A549 (cell line): ENCODE measurements at regions not wholly inside any gene's neighbourhood (a gene's known extent, or its start where the extent isn't known, plus 50 kb on each side); places are given as distances from the start of the nearest gene placed in this dataset.

ENCODE experiments used
- ATAC-seq, 2 experiments: fragments of 200-7000 bp in 1 of 2; fragments of >200 bp in 1 of 2; cut with Nextera tagmentation in 1 of 2; cut with Tn5 transposase in 1 of 2; 3 replicates each; pipeline versions ENCODE4 v1.8.0 to v1.9.1; 2018 to 2020; ENCODE audit warnings: mild to moderate bottlenecking in 1 of 2, moderate library complexity in 1 of 2
- CTCF ChIA-PET: fragments of 300-600 bp; sonication (Branson Sonifier 250); formaldehyde crosslinking; extraction: SDS; loops from one replicate; lab custom pipeline; 2021; ENCODE audit warnings: antibody characterized with exemption, inconsistent platforms; lab: Yijun Ruan, JAX
- POLR2A ChIA-PET: fragments of 350-600 bp; formaldehyde crosslinking; extraction: SDS; loops from one replicate; lab custom pipeline; 2021; ENCODE audit warnings: antibody characterized with exemption, inconsistent platforms; lab: Yijun Ruan, JAX
- DNase-seq, 2 experiments: peaks; one replicate each; pipeline versions ENCODE4 v3.0.0 to v3.0.0-alpha.2; 2011 to 2016; ENCODE audit warnings: low read depth in 1 of 2, low spot score in 1 of 2
- FAIRE-seq: peaks from 2 replicates; lab custom pipeline; 2011; peaks lifted over from hg19 to GRCh38; lab: Jason Lieb, UNC
- H3K27ac ChIP-seq, 2 experiments: fragments of >200 bp; sonication (Bioruptor Twin); formaldehyde crosslinking; 3 replicates each; pipeline ENCODE4 v1.5.1; 2016 to 2017
- H3K4me1 ChIP-seq: fragments of >200 bp; sonication (Bioruptor Twin); formaldehyde crosslinking; 3 replicates; pipeline ENCODE4 v1.6.1; 2016
- H3K4me2 ChIP-seq: fragments of >200 bp; sonication (Bioruptor Twin); formaldehyde crosslinking; 3 replicates; pipeline ENCODE4 v1.6.1; 2016
- H3K4me3 ChIP-seq: fragments of >200 bp; sonication (Bioruptor Twin); formaldehyde crosslinking; 3 replicates; pipeline ENCODE4 v1.5.1; 2016
- H3K9me3 ChIP-seq: fragments of >200 bp; sonication (Bioruptor Twin); formaldehyde crosslinking; 3 replicates; pipeline ENCODE4 v1.6.1; 2016
- BCL3 ChIP-seq: fragments of >200 bp; sonication (Bioruptor Twin); formaldehyde crosslinking; IDR thresholded peaks from 3 replicates; pipeline ENCODE4 v1.6.1; 2016
- BHLHE40 ChIP-seq: IDR thresholded peaks from 2 replicates; pipeline ENCODE4 v1.6.1; 2012; ENCODE audit warnings: low read depth, low read length, inconsistent platforms
- CBX2 ChIP-seq: fragments of 200-600 bp; sonication (generic); IDR thresholded peaks from 2 replicates; pipeline ENCODE4 v1.6.1; 2016; ENCODE audit warnings: low read depth, mild to moderate bottlenecking, borderline replicate concordance
- CEBPB ChIP-seq, 2 experiments: fragments of >200 bp in 1 of 2; sonication (Bioruptor Twin) in 1 of 2; formaldehyde crosslinking in 1 of 2; IDR thresholded peaks; 2 replicates each; pipeline ENCODE4 v1.6.1; 2012 to 2016
- CHD2 ChIP-seq: fragments of 150-350 bp; IDR thresholded peaks from 2 replicates; pipeline ENCODE4 v1.6.1; 2014; ENCODE audit warnings: low read length; ENCODE audit not compliant: partially characterized antibody
- CTCF ChIP-seq: fragments of >200 bp; sonication (Bioruptor Twin); formaldehyde crosslinking; IDR thresholded peaks from 3 replicates; pipeline ENCODE4 v1.5.1; 2016
- EHF ChIP-seq: fragments of 250-450 bp; sonication (Bioruptor Pico); IDR thresholded peaks from 2 replicates; pipeline ENCODE4 v1.5.0; 2020; ENCODE audit warnings: mild to moderate bottlenecking
- ESRRA ChIP-seq: fragments of 150-350 bp; IDR thresholded peaks from 2 replicates; pipeline ENCODE4 v1.6.1; 2014; ENCODE audit warnings: mild to moderate bottlenecking, low read length, borderline replicate concordance
- FOSB ChIP-seq: fragments of 250-450 bp; sonication (Bioruptor Pico); IDR thresholded peaks from 2 replicates; pipeline ENCODE4 v1.5.0; 2020; ENCODE audit warnings: mild to moderate bottlenecking, moderate library complexity
- GATA3 ChIP-seq: IDR thresholded peaks from 2 replicates; pipeline ENCODE4 v1.6.1; 2012; ENCODE audit warnings: borderline replicate concordance
- HDAC2 ChIP-seq: fragments of 200-600 bp; sonication (generic); IDR thresholded peaks from 2 replicates; pipeline ENCODE4 v1.6.1; 2016
- HES2 ChIP-seq: fragments of >200 bp; sonication (Bioruptor Twin); formaldehyde crosslinking; IDR thresholded peaks from 2 replicates; pipeline ENCODE4 v1.6.1; 2016
- HEYL ChIP-seq: fragments of 250-450 bp; sonication (Bioruptor Pico); IDR thresholded peaks from 2 replicates; pipeline ENCODE4 v1.8.0; 2021; ENCODE audit warnings: mild to moderate bottlenecking, moderate library complexity
- HOXA7 ChIP-seq: fragments of 250-450 bp; sonication (Bioruptor Pico); IDR thresholded peaks from 2 replicates; pipeline ENCODE4 v1.5.0; 2020; ENCODE audit warnings: mild to moderate bottlenecking, moderate library complexity
- KDM5A ChIP-seq: fragments of 200-600 bp; sonication (generic); IDR thresholded peaks from 2 replicates; pipeline ENCODE4 v1.6.1; 2016; ENCODE audit warnings: antibody characterized with exemption, mild to moderate bottlenecking
- MAFK ChIP-seq: fragments of 450-650 bp; IDR thresholded peaks from 2 replicates; pipeline ENCODE4 v1.6.1; 2014; ENCODE audit not compliant: partially characterized antibody
- MYC ChIP-seq: IDR thresholded peaks from 2 replicates; pipeline ENCODE4 v1.6.1; 2012; ENCODE audit warnings: mild to moderate bottlenecking, inconsistent platforms, low read length, improper control_type of control experiment, borderline replicate concordance
- NPAS2 ChIP-seq: fragments of 250-450 bp; sonication (Bioruptor Pico); IDR thresholded peaks from 2 replicates; pipeline ENCODE4 v1.8.0; 2022; ENCODE audit warnings: mild to moderate bottlenecking, moderate library complexity, borderline replicate concordance
- NR3C1 ChIP-seq: fragments of >200 bp; sonication (Bioruptor Twin); formaldehyde crosslinking; IDR thresholded peaks from 3 replicates; pipeline ENCODE4 v1.6.1; 2017
- POLR2AphosphoS2 ChIP-seq: conservative IDR thresholded peaks from 2 replicates; pipeline ENCODE4 v1.6.1; 2012; ENCODE audit warnings: low read length, improper control_type of control experiment, inconsistent platforms
- RAD21 ChIP-seq, 2 experiments: fragments of >200 bp in 1 of 2; sonication (Bioruptor Twin) in 1 of 2; formaldehyde crosslinking in 1 of 2; IDR thresholded peaks in 1 of 2; conservative IDR thresholded peaks in 1 of 2; 2 replicates in 1 of 2; 3 replicates in 1 of 2; pipeline ENCODE4 v1.6.1; 2012 to 2018; ENCODE audit warnings: inconsistent platforms in 1 of 2
- REST ChIP-seq: fragments of 200-600 bp; sonication (generic); IDR thresholded peaks from 2 replicates; pipeline ENCODE4 v1.6.1; 2016; ENCODE audit warnings: antibody characterized with exemption, mild to moderate bottlenecking, moderate library complexity
- RFX5 ChIP-seq: fragments of 450-650 bp; IDR thresholded peaks from 2 replicates; pipeline ENCODE4 v1.7.1; 2014; ENCODE audit warnings: antibody characterized with exemption, mild to moderate bottlenecking, moderate library complexity
- SREBF2 ChIP-seq: fragments of 450-650 bp; IDR thresholded peaks from 2 replicates; pipeline ENCODE4 v1.6.1; 2014; ENCODE audit warnings: mild to moderate bottlenecking, moderate library complexity
- TFCP2L1 ChIP-seq: fragments of 250-450 bp; sonication (Bioruptor Pico); IDR thresholded peaks from 2 replicates; pipeline ENCODE4 v1.5.0; 2021; ENCODE audit warnings: mild to moderate bottlenecking
- ZFP36 ChIP-seq: fragments of 450-650 bp; IDR thresholded peaks from 2 replicates; pipeline ENCODE4 v1.6.1; 2014; ENCODE audit warnings: borderline replicate concordance; ENCODE audit not compliant: partially characterized antibody
- WGBS: methylation state at CpG from one replicate; pipeline ENCODE4 v1.1.6; 2017; ENCODE audit errors: missing lambda C conversion rate; 5-methylcytosine and 5-hydroxymethylcytosine counted together
- TF ChIP-seq, protein P1 (sequence below): fragments of 250-450 bp; sonication (Bioruptor Pico); IDR thresholded peaks from 2 replicates; pipeline ENCODE4 v1.5.0; 2021; ENCODE audit warnings: mild to moderate bottlenecking, moderate library complexity, borderline replicate concordance
- TF ChIP-seq, protein P2 (sequence below): fragments of 150-350 bp; IDR thresholded peaks from 2 replicates; pipeline ENCODE4 v1.6.1; 2014; ENCODE audit warnings: low read depth, mild to moderate bottlenecking, low read length

DNA sequence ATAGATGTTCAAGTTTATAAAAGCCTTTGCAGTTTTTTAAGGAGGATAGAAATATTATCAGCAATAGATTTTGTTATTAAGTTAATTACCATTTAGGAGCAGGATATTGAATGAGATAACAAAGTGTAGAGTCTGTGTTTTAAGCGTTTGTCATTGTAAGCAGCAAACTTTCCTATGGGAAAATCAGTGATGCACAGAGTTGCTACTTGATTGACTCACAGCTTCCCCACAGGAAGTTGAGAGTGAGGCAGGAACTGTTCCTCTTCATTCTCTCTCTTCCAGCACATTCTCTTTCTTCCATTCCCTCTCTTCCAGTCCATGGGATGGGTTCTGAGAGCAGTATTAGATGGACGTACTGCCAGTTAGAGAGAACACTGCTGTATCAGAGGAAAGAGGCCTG lies 867.7 kb upstream of the AGA start:
- POLR2A ChIA-PET, result no interaction called here
- Histone ChIP-seq H3K4me1 (no peaks in the 10 kb centered on the region), H3K9me3 (no peaks in the 10 kb centered on the region), H3K27ac (no peak overlapping the region), H3K4me3 (no peak overlapping the region), H3K4me2 (no peak overlapping the region)
- WGBS, result 24% methylated on average over 2 of the region's 2 CpGs
- DNase-seq, result no peak
- FAIRE-seq, result no peak
- no peak for ATAC-seq
- TF ChIP-seq ESRRA (no peak), REST (no peak), MYC (no peak), RAD21 (conservative IDR thresholded peaks at IDR 0.05 in 1 of 2, IDR thresholded peaks at IDR 0.05 in 1 of 2) (no peak), CHD2 (no peak), CTCF (no peak), FOSB (CRISPR knock-in tag) (no peak), RFX5 (no peak), NR3C1 (no peak), HDAC2 (no peak), ZFP36 (no peak), CEBPB (IDR thresholded peaks at IDR 0.05) (no peak), HEYL (CRISPR knock-in tag) (no peak), NPAS2 (CRISPR knock-in tag) (no peak), BCL3 (no peak), BHLHE40 (no peak), HES2 (no peak), KDM5A (no peak), EHF (CRISPR knock-in tag) (no peak)
- CTCF ChIA-PET, result no interaction called here

DNA sequence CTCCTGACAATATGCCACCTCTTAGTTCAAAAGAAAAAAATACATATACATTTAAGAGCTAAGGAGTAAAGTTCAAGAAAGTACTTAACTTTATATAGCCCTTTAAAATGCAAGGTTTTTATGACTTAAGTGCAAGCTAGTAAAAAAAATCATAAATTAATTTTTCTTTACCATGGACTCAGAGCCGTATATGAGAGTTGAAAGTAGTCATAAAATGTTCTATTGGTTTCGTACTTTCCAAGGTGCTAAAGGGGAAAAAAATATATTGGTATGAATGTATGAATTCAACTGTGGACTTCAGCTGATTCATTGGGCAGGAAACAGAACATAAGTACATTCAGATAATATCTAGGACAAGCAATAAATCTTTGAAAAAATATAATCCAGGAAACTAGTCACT lies 869.8 kb upstream of the AGA start:
- DNase-seq (no peak), ATAC-seq (no peak), FAIRE-seq (no peak)
- ChIA-PET CTCF (no interaction called here), POLR2A (no interaction called here)
- Histone ChIP-seq H3K4me2 (no peak overlapping the region), H3K4me1 (no peaks in the 10 kb centered on the region), H3K4me3 (no peak overlapping the region), H3K27ac (no peak overlapping the region), H3K9me3 (no peaks in the 10 kb centered on the region)
- WGBS, result 38% methylated on average over 2 of the region's 2 CpGs
- no peak for TF ChIP-seq FOSB (CRISPR knock-in tag)
- no peak for TF ChIP-seq SREBF2
- TF ChIP-seq HOXA7, result no peak
- no peak for TF ChIP-seq BCL3
- TF ChIP-seq NR3C1, result no peak
- TF ChIP-seq TFCP2L1, result no peak
- no peak for TF ChIP-seq GATA3
- TF ChIP-seq POLR2AphosphoS2, result no peak
- TF ChIP-seq BHLHE40, result no peak
- TF ChIP-seq KDM5A, result no peak
- TF ChIP-seq MAFK, result no peak
- TF ChIP-seq, protein P1, sequence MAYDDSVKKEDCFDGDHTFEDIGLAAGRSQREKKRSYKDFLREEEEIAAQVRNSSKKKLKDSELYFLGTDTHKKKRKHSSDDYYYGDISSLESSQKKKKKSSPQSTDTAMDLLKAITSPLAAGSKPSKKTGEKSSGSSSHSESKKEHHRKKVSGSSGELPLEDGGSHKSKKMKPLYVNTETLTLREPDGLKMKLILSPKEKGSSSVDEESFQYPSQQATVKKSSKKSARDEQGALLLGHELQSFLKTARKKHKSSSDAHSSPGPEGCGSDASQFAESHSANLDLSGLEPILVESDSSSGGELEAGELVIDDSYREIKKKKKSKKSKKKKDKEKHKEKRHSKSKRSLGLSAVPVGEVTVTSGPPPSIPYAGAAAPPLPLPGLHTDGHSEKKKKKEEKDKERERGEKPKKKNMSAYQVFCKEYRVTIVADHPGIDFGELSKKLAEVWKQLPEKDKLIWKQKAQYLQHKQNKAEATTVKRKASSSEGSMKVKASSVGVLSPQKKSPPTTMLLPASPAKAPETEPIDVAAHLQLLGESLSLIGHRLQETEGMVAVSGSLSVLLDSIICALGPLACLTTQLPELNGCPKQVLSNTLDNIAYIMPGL (CRISPR knock-in tag), result no peak
- TF ChIP-seq, protein P2, sequence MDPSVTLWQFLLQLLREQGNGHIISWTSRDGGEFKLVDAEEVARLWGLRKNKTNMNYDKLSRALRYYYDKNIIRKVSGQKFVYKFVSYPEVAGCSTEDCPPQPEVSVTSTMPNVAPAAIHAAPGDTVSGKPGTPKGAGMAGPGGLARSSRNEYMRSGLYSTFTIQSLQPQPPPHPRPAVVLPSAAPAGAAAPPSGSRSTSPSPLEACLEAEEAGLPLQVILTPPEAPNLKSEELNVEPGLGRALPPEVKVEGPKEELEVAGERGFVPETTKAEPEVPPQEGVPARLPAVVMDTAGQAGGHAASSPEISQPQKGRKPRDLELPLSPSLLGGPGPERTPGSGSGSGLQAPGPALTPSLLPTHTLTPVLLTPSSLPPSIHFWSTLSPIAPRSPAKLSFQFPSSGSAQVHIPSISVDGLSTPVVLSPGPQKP, result no peak
- TF ChIP-seq CBX2, result no peak
